Activated CD4-positive, CD25-positive, alpha-beta regulatory T cell treated with anti-CD3 and anti-CD28 coated beads, Interleukin-2, amount 50 U/mL, for 24 hours (primary cell): ENCODE measurements at regions not wholly inside any gene's neighbourhood (a gene's known extent, or its start where the extent isn't known, plus 50 kb on each side); places are given as distances from the start of the nearest gene placed in this dataset.
"Not testable (repeated sequence)": the region's sequence is repeated elsewhere in the genome, so short reads cannot be mapped to it uniquely, and the experiment has no call there.

ENCODE experiments used
- ATAC-seq, 2 donors: fragments of 150-1000 bp; cut with Tn5 transposase; one replicate each; pipeline ENCODE4 v1.10.0; 2021; ENCODE audit warnings: mild to moderate bottlenecking in 1 of 2, moderate library complexity in 1 of 2

- ATAC-seq = no peak
Observed at GRCh38 chr6:4676016-4676415, 100.2 kb upstream of the CDYL start.

GRCh38 chr6:4675121-4675520 is 101.1 kb upstream of the CDYL start:
- ATAC-seq = no peak

- no peak for ATAC-seq
Observed at GRCh38 chr6:4673861-4674260, 102.3 kb upstream of the CDYL start.

DNA sequence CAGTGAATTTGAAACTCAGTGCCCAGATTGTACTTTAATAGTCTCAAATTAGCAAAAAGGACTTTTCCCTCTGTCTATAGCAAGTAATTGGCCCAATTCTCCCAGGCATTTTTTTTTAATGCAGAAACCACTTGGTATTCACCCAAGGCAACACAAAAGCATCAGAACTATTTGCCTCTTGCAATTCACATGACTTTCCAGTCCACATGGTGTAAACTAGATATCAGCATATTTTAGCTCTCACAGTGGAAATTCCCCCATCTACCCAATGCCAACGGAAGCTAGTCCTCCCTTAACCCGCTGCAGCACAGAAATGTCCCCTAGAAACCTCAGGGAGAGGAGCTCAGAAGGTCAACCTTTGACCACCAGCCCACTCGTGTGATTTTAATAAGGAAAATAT is 103.4 kb upstream of the CDYL start:
- no peak for ATAC-seq

DNA sequence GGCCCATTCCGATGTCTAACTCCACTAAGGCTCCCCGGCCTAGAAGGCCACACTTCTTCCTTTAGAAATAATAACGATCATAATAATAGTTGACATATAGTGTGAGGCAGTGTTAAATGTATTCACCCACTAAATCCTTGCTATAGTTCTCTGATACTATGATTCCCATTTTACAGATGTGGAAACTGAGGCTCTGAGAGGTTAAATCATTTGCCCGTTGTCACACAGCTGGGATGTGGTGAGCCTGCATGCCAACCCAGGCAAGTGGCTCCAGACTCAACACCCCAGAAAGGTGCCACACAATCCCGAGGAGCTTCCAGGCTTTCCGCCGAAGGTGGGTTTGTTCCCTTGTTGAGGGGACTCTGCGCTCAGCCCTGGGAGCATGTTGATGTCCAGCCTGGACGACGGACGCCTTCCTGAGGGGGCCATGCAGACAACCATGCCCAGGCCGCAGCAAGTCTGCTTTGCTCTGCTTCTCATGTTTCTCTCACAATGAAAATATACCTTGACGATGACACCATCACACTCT is 104.6 kb upstream of the CDYL start:
- no peak for ATAC-seq

GRCh38 chr6:4670824-4671409 is 105.3 kb upstream of the CDYL start:
- ATAC-seq = no peak

DNA sequence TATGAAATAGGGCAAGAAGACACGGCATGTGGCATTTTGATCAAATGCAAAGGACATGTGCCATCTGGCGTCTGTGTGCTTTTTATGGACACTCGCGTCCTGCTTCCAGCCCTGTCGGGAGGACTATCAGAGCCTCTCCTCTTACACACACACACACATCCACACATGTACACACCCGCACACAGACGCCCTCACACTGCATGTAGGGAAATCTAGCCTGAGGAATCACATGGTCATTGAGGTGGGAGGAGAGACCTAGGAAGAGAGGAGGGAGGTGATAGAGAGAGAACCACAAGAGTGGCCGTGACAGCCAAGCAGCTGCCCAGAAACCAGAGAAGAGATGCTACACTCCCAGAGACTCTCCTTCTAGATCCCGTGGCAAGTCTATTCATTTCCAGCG is 105.9 kb upstream of the CDYL start:
- ATAC-seq = no peak

GRCh38 chr6:4668271-4669179 is 107.7 kb upstream of the CDYL start:
- no peak for ATAC-seq

DNA sequence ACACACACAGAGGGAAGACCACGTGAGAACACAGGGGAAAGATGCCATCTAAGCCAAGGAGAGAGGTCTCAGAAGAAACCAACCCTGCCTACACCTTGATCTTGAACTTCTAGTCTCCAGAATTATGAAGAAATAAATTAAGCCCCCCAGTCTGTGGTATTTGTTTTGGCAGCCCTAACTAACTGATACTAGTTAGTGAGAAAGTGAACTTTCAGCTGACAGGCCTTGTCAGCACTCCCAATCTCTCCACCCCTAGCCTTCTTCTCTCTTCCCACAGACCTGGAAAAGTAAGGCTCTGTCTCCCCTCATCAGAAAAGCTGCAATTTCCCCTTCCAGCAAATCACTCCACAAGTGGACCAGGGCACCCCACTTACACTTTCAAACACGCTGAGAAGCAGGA is 108.6 kb upstream of the CDYL start:
- ATAC-seq = no peak

GRCh38 chr6:4666886-4667513 is 109.2 kb upstream of the CDYL start:
- ATAC-seq = no peak

- no peak for ATAC-seq
Observed at GRCh38 chr6:4665489-4666417, 110.5 kb upstream of the CDYL start.

GRCh38 chr6:4664911-4665310 is 111.3 kb upstream of the CDYL start:
- ATAC-seq = no peak

GRCh38 chr6:4664117-4664626 is 112.0 kb upstream of the CDYL start:
- ATAC-seq = no peak

DNA sequence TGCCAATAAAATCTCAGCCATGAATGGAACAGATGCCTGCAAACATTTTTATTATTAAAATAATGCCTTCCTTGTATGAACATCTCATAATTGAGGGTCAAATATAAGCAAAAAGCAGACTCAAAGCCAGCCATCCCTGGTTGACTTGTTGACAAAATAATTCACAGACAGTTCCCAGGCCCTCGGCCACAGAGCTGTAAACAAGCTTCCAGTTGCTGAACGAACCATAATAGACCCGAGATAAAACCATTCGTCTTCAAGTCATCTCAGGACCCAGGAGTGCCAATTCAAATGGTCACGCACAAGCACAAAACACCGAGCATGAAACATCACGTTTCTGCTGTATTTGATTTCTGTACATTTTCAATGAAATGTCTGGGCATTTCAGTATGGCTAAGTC is 113.3 kb upstream of the CDYL start:
- no peak for ATAC-seq

- ATAC-seq = no peak
Observed at GRCh38 chr6:4661391-4661790, 114.8 kb upstream of the CDYL start.

DNA sequence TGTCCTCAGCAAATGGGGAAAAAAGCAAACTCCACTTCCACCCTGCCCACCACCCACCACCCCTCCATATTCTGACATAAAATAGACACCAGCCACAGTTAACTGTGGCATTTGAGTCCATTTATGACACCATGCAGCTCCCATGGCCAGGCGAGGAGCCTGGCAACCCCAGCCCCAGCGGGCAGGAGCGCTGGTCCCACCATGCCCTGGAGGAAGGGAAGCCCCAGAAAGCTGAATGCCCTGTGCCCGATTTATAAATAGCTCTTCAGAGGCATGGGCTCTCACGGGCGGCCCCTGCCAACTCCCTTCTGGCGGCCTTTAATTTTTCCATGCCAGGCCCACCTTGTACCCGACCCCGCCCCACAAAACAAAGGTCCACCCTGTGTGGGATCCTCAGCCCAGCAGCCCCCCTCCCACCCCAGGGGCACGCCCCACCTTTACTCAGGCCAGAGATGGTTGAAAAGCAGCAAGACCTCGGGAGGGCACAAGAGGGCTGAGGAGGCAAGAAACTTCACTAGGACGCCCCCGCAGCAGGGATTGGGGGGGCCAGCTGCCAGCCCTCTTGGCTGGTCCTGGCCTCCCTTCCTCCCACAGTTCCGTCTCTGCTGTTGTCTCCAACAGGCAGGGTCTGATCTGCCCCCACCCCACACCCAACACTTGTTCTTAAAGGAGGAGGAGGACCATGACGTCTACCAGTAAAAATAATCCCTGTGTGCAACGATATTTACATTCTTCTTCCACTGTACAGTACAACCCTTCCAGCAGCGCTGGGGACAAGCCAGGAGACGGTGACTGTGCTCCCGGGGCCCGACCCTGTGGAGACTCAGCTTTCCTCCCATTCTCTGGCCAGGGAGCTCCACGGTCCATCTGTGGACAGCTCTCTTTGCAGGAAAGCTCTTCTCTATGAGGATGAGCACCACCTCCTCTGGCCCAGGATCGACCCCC is 115.6 kb upstream of the CDYL start:
- no peak for ATAC-seq

DNA sequence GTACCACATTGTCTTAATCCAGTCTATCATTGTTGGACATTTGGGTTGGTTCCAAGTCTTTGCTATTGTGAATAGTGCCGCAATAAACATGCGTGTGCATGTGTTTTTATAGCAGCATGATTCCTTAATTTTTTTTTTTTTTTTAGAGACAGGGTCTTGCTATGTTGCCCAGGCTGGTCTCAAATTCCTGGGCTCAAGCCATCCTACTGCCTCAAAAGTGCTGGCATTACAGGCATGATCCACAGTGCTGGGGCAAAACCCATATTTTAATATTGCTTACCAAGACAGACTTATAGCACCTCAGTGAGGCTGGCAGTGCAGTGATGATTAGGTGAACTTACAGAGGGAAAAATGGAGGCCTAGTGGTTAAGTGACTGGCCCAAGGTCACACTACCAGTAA is 116.5 kb upstream of the CDYL start:
- not testable (repeated sequence) for ATAC-seq

- ATAC-seq = no peak
Observed at GRCh38 chr6:4658486-4658885, 117.7 kb upstream of the CDYL start.

- ATAC-seq = no peak
Observed at GRCh38 chr6:4656106-4656505, 120.1 kb upstream of the CDYL start.

DNA sequence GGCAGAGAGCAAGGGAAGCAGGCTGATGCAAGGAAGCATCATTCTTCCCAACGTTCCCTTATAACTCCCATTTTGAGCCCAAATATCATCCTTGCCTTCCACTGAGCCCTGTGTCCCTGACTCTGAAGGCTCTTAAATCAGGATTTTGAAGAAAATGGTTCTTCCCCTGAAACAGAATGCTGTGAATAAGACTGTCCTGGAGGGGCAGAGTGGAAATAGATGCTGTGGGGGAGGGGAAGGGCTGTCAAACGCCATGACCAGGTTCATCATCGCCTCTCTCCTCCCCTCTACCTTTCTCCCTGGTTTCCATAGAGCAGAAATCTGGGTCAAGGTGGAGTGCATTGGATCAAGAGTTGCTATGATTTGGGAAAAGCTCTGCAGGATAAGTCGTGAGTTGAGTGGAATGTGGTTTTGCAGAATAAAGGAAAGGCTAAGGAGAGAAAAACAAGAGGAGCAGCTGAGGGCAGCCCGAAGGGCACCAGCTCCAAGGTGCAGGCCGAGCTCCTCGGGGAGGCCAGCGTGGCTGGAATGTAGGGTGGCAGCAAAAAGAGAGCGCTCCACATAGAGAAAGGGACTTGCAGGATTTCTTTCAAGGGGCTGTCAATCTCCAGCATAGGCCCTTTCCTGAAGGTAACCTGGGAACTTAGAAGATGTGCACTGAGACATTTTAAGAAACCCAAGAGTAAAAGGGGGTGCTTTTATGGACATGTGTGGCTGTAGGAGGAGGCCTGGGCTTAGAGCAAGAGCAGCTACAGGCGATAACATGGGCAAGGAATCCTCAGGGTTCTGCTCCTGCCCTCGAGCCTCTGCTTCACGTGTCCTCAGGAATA is 120.8 kb upstream of the CDYL start:
- no peak for ATAC-seq
